HG03354 (cell line): ENCODE measurements at regions not wholly inside any gene's neighbourhood (a gene's known extent, or its start where the extent isn't known, plus 50 kb on each side); places are given as distances from the start of the nearest gene placed in this dataset.

Experiments used
- ATAC-seq: cut with Tn5 transposase; IDR thresholded peaks from one replicate; pipeline ENCODE4 v1.9.1; 2021; ENCODE audit warnings: mild to moderate bottlenecking; ENCODE audit not compliant: unreplicated experiment, poor library complexity, severe bottlenecking

DNA sequence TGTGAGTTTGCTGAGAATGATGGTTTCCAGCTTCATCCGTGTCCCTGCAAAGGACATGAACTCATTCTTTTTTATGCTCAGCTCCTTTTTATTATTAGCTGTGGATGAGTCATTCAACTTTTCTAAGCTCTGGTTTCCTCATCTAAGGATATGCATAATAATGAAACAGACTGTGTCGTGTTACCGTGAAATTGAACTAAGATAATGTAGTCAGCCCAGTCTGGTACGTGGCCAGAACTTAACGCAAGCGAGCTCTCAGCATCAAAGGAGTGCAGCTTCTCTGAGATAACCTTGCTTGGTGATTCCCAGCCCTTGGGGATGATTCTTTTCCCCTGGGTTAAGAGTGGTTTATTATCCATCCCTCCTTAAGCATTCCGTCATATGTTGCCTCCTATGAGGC, 454.3 kb upstream of the EEF2KMT start:
- no peak for ATAC-seq

DNA sequence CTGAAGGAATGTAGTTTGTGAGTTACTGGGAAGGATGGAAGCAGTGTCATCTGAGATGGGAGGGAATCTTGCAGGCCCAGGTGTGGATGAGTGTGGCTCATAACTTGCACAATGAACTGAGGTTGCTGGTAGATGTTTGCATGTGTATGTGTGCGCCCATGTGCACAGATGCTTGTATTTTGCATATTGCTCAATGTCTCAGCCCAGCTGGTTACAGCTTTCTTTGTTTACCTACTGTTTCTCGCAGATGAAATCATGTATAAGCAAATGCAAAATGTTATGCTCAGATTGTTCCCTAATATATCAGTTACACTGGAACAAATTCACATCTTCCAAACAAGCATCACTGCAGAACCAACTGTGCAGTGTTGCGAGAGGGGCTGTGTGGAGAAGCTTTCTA, 452.2 kb upstream of the EEF2KMT start:
- no peak for ATAC-seq

DNA sequence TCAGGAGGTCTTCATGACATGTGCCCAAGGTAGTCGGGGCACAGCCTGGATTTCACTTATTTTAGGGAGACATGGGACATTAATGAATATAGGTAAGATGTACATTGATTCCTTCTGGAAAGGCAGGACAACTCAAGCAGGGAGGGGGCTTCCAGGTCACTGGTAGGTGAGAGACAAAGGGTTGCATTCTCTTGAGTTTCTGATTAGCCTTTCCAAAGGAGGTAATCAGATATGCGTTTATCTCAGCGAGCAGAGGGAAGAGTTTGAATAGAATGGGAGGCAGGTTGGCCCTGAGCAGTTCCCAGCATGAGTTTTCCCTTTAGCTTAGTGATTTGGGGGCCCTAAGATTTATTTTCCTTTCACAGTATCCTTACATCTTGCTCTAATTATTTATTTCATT, 443.8 kb upstream of the EEF2KMT start:
- ATAC-seq: no peak

DNA sequence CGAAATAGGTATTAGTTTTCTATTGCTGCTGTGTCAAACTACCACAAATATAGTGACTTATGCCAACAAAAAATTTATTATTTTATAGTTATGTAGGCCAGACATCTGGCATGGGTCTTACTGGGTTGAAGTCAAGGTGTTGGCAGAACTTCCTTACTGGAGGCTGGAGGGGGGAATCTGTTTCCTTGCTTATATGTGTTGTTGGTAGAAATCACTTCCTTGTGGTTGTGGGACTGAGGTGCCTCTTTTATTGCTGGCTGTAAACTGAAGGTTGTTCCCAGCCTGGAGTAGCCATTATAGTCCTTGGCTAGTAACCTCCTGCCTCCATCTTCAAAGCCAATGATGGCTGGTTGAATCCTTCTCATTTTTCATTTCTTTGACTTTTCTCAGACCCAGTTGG, 439.8 kb upstream of the EEF2KMT start:
- no peak for ATAC-seq

DNA sequence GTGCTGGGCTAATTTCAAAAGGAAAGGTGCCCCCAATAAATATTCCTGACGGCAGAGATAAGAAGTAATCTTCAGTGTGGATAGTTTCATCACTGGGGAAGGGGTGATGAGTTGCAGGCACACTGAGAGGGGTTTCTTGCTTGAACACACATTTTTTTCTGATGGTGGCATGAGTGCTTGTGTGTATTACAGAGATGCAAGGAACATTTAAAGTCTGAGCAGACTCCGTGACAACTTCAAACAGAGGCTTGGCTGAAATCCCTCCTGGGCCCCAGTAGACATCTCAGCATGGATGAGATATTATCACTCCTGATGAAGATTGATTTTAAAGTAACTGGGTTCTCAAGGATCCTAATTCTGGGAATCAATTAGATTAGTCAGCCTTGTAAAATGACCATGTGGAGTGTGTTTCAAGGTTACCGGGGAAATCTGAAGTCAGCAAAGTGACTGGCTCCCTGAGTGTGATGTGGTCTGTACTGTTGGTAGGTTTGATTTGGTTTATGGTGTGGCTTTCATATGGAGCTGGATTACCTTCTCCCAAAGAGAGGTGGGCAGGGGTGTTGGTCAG, 435.8 kb upstream of the EEF2KMT start:
- ATAC-seq: no peak

DNA sequence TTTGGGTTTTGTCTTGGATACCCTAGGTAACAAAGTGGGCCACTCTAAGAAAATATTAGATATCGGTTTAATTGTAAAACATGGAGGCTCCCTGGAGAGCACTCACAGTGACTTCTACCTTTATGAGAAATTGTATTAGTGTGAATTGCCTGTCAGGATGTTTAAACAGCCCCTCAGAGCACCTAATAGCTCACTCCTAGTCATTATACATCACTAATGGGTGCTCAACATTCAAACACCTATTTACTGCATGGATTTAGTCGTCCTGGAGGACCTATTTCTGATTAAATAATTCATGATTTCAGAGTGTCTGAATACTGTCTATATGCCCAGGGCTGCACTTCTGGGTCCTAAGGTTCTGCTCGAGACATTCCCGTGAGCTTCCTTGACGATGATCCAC, 430.2 kb upstream of the EEF2KMT start:
- no peak for ATAC-seq

DNA sequence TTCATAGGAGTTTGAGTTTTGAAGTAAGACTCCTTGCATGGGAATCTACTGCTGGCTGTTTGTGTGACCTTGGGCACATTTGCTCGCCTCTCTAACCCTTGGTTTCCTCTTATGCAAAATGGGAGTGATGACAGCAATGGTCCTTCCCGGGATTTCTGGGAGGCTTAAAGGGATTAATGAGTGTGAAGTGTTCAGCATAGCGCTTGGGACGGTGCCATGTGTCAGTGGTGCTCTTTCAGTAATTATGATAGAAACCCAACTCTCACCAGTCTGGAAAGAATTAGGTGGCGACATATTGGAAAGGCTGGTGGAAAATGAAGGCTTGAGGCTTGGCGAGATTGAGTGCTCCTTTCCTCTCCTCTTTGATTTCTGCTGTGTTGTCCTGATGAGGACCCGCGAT, 429.2 kb upstream of the EEF2KMT start:
- ATAC-seq: no peak

DNA sequence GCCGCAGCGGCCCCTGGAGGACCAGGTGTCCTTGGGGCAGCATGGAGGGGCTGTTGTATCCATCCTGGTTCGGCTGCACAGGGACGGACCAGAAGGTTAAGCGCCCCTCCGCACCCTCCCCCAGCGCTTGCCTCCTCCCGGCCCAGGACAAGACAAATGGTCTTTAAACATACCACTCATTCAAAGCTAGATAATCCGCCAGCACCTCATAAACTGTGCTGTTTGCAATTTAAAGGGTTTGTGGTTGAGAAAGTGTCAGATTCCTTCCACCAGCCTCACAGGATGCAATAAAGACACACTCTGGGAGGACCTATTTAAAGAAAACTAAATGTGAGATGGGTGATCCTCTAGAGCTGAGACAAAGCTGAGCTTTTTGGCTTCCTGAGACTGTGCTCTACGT, 426.2 kb upstream of the EEF2KMT start:
- no peak for ATAC-seq

DNA sequence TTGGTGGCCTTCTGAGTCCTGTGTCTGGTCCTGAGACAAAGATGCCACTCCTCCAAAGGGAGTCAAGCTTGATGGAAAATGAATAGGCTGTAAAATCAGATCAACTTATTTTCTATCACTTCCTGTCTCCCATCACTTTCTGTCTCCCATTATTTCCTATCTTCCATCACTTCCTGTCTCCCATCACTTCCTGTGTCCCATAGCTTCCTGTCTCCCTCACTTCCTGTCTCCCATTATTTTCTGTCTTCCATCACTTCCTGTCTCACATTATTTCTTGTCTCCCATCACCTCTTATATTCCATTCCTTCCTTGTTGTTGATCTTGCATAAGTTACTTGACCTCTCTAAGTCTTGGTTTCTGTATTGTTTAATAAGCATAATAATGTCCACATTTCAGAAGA, 418.5 kb upstream of the EEF2KMT start:
- no peak for ATAC-seq

DNA sequence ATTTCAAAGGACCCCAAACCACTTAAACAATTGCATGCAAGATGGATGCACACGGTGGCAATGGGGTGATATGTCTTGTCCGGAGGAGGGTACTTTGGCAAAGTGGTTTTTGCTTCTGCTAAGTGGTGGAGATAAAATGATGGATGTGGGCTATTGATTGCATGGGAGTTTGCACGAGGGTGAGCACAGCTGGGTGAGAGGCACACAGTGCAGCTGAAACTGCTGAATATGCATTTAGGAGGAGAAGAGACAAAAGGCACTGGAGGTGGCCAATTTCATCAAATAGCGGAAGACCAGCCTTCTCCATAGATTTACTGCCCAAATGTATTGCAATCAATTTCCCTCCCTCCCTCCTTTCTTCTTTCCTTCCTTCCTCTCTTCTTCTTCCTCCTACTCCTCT, 414.4 kb upstream of the EEF2KMT start:
- no peak for ATAC-seq

DNA sequence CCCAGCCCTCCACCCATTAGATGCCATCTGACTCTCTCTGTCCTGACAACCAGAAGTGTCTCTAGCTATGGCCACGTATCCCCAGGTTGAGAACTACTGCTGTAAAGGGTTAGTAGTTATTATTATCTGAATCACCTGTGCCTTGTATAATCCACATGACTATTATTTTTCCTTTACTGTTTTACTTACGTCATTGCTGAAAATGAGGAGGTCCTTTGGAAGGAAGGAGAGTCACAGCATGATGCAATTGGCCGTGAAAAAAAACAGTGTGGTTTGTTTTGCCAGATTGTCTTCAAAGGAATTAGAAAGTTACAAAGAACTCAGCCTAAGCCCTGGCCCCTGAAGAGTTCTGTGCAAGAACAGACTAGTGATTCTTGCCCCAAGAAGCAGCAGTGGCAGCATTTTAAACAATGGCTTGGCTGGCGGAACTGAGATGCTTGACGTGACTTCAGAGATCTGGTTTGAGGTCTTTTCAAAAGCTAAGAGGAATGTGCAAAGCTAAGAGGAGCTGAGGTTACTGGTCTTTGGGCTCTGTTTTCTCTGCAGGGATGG, 413.3 kb upstream of the EEF2KMT start:
- ATAC-seq: no peak

DNA sequence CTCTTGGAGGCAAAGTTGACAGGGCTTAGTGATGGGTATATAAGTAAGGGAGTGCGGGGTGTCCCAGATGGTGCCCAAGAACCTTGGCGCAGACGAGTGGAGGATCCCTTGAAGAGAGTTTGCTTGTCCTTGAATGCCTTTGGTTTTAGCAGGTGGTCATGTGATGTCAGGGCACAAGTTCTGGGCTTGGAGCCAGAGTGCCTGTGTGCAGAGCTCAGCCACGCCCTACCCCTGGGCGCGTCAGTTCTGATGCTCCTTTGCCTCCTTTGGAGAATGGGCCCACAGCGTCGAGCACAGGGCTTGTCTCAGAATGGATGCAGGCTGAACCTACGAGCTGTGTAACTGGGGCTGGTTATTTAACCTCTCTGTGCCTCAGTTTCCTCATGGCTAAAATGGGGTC, 412.2 kb upstream of the EEF2KMT start:
- ATAC-seq: no peak

DNA sequence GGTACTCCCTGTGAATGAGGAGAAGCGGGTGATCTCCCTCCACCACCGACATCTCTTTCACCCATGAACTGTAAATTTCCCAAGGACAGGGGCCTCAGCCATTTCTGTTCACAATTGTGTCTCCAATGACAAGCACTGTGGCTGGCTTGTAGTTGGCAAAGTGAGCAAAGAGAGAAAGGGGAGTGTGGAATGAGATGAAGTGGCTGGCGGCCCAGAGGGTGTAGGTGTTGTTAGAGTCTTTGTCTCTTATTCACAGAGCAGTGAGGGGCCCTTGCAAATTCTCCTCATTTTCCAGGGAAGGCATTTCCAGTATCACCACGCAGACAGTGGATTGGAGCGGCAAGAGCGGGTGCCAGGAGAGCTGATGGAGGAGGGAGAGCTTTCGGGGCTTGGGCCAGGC, 411.7 kb upstream of the EEF2KMT start:
- ATAC-seq: no peak

DNA sequence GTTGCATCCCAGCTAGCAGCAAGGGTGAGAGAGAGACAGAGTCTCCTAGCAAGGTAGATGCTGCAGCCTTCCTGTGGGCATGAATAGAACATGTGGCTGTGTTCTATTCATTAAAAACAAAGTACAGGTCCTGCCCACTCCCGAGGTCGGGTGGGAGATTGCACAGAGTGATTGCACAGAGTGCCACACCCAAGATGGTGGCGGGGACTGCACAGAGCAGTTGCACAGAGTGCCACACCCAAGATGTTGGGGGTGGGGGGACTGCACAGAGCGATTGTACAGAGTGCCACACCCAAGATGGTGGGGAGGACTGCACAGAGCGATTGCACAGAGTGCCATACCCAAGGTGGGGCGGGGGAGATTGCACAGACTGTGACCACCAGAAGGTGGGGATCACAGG, 410.8 kb upstream of the EEF2KMT start:
- no peak for ATAC-seq

DNA sequence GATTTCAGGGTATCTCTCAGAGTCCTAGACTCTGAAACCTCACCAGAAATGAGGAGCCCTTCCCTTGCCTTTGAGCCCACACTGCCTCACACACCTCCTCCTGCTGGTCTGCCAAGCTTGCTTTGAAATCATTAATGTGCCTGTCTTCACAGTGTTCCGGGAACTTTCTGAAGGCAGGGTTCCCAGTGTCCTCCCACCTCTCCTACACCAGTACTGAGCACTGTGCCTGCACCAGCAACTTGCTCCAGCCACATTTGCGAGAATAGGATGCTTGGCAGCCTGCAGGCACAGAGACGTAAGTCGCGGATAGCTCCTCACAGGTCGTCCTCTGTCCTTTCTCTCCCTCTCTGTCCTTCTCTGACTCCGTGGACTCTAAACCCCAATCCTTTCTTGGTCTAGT, 408.4 kb upstream of the EEF2KMT start:
- ATAC-seq: no peak

DNA sequence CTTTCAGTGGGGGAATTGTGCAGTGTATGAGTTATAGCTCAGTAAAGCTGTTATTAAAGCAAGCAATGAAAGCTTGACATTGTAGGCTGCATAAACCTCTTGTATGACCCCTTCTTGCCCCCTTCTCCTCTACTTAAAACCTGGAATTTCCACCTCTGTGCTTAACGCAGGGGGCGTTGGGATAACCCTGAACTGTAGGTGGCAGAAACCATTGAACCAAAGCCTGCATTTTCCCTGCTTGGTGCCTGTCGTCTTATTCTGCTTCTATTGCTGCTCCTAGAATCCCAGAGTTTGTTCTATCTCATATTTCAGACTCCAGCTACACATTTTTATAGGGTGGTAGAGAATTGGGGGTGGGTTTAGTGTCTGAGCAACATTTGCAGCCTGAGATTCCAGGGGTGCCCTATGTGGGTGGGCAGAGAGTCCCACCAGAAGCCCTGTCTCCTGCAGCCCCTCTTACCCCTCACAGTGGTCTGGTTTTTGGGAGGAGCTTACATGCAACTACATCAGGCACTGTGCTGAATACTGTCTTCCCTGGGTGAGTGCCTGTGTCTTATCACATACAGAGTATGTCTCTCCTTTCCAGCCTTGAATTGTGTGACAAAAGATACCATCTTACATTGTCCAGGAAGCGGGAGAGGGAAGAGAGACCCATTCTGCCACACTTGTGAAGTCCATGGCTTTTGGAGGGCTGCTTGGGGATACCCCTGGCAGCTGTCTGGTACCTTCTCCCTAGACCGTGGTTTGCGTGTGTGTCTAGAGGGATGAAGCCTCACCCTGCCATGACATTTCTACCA, 407.7 kb upstream of the EEF2KMT start:
- no peak for ATAC-seq

DNA sequence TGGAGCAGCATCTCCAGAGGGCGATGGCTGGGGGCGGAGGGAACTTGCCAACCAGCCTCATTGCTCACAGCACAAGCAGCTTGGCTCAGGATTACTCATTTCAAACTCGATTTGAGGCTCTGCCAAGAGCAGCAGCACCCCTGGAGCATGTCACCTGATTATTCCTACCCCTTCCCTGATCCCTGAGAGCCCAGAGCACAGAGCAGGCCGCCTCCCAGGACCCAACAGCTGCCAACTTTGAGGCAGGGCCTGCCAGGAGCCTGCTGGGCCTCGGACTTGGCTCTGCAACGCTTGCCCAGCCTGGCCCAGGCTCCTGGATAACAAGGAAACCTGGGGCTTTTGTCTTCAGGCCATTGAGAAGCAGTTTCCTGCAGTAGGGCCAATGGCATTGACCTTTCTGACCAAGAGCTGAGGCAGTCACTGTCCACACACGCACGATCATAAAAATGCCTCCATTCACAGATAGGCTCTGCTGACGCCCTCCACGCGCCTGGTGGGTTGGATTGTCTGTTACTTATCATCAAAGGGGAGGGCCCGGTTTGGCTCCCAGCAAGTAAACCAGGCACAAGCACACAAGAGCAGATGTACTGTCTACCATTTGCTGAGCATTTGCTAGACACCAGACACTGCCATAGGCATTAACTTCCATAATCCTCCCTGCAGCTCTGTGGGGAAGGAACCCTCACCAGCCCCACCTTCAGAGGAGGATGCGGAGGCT, 406.6 kb upstream of the EEF2KMT start:
- ATAC-seq: no peak

DNA sequence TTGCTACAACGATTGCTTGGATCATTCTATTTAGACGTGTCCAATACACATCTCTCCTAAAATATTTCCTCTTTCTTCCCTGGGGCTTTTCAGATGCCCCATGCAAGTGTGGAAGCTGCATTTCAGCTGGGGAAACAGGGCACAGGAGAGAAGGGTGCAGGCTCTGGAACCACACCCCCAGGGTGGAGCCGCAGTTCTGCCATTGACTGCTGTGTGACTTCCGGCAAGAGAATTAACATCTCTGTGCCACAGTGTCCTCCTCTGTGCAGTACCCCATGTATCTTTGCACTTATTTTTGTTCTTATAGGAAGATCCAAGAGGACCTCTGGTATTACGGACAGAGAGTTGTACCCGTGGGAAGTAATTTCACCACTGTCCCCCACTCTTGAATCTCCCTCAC, 405.3 kb upstream of the EEF2KMT start:
- ATAC-seq: no peak

DNA sequence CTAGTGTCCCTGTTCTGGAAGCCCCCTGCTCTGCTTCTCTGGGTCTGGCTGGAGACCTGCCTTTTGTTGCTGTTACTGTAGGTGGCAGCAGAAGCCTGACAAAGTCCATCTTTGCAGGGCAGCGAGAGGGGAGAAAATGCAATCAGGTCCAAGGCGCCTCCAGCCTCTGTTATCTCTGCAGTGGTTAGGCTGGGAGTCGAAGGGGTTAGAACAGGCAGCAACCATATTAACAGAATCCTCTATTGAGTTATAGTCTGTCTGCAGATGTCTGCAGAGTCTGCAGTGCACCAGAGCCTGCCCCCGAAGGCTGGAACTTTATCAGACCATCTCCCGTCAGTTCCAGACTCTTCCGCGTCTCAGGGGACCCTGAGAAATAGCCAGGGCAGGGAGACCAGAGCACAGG, 404.9 kb upstream of the EEF2KMT start:
- no peak for ATAC-seq

DNA sequence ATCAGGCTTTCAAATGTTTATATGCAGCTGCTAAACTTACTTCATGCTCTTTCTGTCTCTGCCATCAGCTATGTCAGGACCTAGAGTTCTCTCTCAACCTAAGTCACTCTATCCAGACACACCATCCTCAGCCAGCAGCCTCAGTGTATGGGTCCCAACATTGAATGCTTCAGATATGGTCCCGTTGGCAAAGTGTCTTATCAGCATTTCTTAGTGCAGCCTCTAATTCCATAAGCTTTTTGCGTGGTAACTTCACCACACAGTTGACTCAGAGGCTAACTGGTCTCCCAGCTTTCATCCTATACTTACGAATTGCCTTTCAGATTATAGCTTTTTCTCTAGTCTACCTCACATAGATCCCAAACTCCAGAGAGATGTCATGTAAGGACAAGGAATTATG, 402.9 kb upstream of the EEF2KMT start:
- no peak for ATAC-seq

DNA sequence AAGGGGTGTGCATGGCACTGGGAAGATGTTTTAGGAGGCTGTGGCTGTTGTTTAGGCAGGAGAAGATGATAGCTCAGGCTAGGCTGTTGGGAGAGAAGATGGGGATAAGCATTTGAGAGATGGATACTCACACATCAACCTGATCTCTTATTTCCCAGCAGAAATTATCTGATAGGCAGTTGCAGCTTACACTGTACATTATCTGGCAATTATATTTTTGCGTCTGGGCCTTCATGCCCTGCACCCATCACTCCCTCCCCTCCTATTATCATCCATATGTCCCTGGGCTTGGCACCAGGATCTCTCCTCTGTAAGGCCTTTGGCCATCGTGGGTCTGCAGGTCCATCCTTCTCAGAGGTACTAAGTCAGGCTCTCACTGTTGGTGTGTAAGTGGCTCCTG, 401.0 kb upstream of the EEF2KMT start:
- ATAC-seq: no peak
